ENCODE measurements at regions not wholly inside any gene's neighbourhood (a gene's known extent, or its start where the extent isn't known, plus 50 kb on each side); places are given as distances from the start of the nearest gene placed in this dataset.

GRCh38 chr11:81989093-81989492, 744.6 kb downstream of the FAM181B start:
- WGBS, 2 donors = 74 to 88% methylated on average over 3 of the region's 3 CpGs
- Histone ChIP-seq H3K36me3 (ENCODE audit: control insufficient read depth in 4 of 4, insufficient read depth in 4 of 4, low read length in 4 of 4) (no peaks in the 10 kb centered on the region), H3K4me3 (no peak overlapping the region), H3K9me3 (ENCODE audit: control insufficient read depth in 4 of 4, insufficient read depth in 3 of 4, low read length in 3 of 4) (peaks cover 0 to 8% (median 2%) of the 10 kb centered on the region in 4 donors), H3K27me3 (ENCODE audit: control insufficient read depth in 3 of 3, insufficient read depth in 3 of 3, low read length in 2 of 3) (no peaks in the 10 kb centered on the region), H3K27ac (ENCODE audit: low read depth in 1 of 2, low read length in 1 of 2) (no peak overlapping the region), H3K9ac (ENCODE audit: insufficient read depth in 1 of 2, low read length in 2 of 2) (no peak overlapping the region), H3K4me1 (ENCODE audit: control insufficient read depth in 5 of 5, insufficient read depth in 5 of 5, low read length in 5 of 5) (no peaks in the 10 kb centered on the region)
- DNase-seq (no peak), ATAC-seq (ENCODE audit: insufficient read depth, low FRiP score) (no peak)
- no peak for TF ChIP-seq CTCF (IDR thresholded peaks at IDR 0.05; ENCODE audit: control extremely low read depth, extremely low read depth)

- H3K9ac ChIP-seq (ENCODE audit: insufficient read depth in 1 of 2, low read length in 2 of 2) = no peak overlapping the region
- H3K27ac ChIP-seq (ENCODE audit: low read depth in 1 of 2, low read length in 1 of 2) = no peak overlapping the region
- no peaks in the 10 kb centered on the region for H3K4me1 ChIP-seq (ENCODE audit: control insufficient read depth in 5 of 5, insufficient read depth in 5 of 5, low read length in 5 of 5)
- no peak for TF ChIP-seq CTCF (IDR thresholded peaks at IDR 0.05; ENCODE audit: control extremely low read depth, extremely low read depth)
- DNase-seq = peak; percentile 22 to 82 (median 70)
- H3K36me3 ChIP-seq (ENCODE audit: control insufficient read depth in 4 of 4, insufficient read depth in 4 of 4, low read length in 4 of 4) = no peaks in the 10 kb centered on the region
- ATAC-seq (ENCODE audit: insufficient read depth, low FRiP score) = no peak
- H3K9me3 ChIP-seq (ENCODE audit: control insufficient read depth in 4 of 4, insufficient read depth in 3 of 4, low read length in 3 of 4) = peaks cover 0 to 8% (median 2%) of the 10 kb centered on the region in 4 donors
- no peak overlapping the region for H3K4me3 ChIP-seq
- H3K27me3 ChIP-seq (ENCODE audit: control insufficient read depth in 3 of 3, insufficient read depth in 3 of 3, low read length in 2 of 3) = no peaks in the 10 kb centered on the region
- WGBS, 2 donors = 67 to 85% methylated on average over 3 of the region's 3 CpGs
These were observed 745.7 kb downstream of the FAM181B start for GRCh38 chr11:81987829-81988472.

- WGBS, 2 donors = 85% methylated on average over 31 of the region's 31 CpGs
- H3K36me3 ChIP-seq (ENCODE audit: control insufficient read depth in 4 of 4, insufficient read depth in 4 of 4, low read length in 4 of 4) = no peaks in the 10 kb centered on the region
- no peaks in the 10 kb centered on the region for H3K4me1 ChIP-seq (ENCODE audit: control insufficient read depth in 5 of 5, insufficient read depth in 5 of 5, low read length in 5 of 5)
- no peak overlapping the region for H3K4me3 ChIP-seq
- no peak for TF ChIP-seq CTCF (IDR thresholded peaks at IDR 0.05; ENCODE audit: control extremely low read depth, extremely low read depth)
- DNase-seq (no peak), ATAC-seq (ENCODE audit: insufficient read depth, low FRiP score) (no peak)
- no peak overlapping the region for H3K27ac ChIP-seq (ENCODE audit: low read depth in 1 of 2, low read length in 1 of 2)
- H3K9me3 ChIP-seq (ENCODE audit: control insufficient read depth in 4 of 4, insufficient read depth in 3 of 4, low read length in 3 of 4) = peaks cover 0 to 8% (median 2%) of the 10 kb centered on the region in 4 donors
- H3K9ac ChIP-seq (ENCODE audit: insufficient read depth in 1 of 2, low read length in 2 of 2) = no peak overlapping the region
- no peaks in the 10 kb centered on the region for H3K27me3 ChIP-seq (ENCODE audit: control insufficient read depth in 3 of 3, insufficient read depth in 3 of 3, low read length in 2 of 3)
These were observed 747.0 kb downstream of the FAM181B start for GRCh38 chr11:81986556-81987161.

Measured in lung (tissue), 11 donors.